NCI-H526 (cell line): ENCODE measurements at regions not wholly inside any gene's neighbourhood (a gene's known extent, or its start where the extent isn't known, plus 50 kb on each side); places are given as distances from the start of the nearest gene placed in this dataset.

Experiments used
- DNase-seq, 2 experiments: peaks; one replicate each; lab custom pipeline; 2025; lab: John Stamatoyannopoulos, UW

- no peak for DNase-seq
These were observed 1866.8 kb downstream of the MRPL39 start for GRCh38 chr21:23740463-23740862.

GRCh38 chr21:23732776-23733175 lies 1874.5 kb downstream of the MRPL39 start:
- no peak for DNase-seq

GRCh38 chr21:23729331-23729730 lies 1878.0 kb downstream of the MRPL39 start:
- DNase-seq: no peak

- peak in 1 of 2 experiments; percentile 0 for DNase-seq
These were observed 1881.7 kb downstream of the MRPL39 start for GRCh38 chr21:23725576-23725975.

GRCh38 chr21:23718446-23719285 lies 1888.6 kb downstream of the MRPL39 start:
- no peak for DNase-seq

- DNase-seq: no peak
These were observed 1895.1 kb downstream of the MRPL39 start for GRCh38 chr21:23712166-23712565.

GRCh38 chr21:23706431-23706830 lies 1900.8 kb downstream of the MRPL39 start:
- no peak for DNase-seq

- DNase-seq: no peak
These were observed 1907.9 kb downstream of the MRPL39 start for GRCh38 chr21:23699402-23699801.

- no peak for DNase-seq
These were observed 1908.7 kb downstream of the MRPL39 start for GRCh38 chr21:23698619-23699018.

GRCh38 chr21:23695443-23695842 lies 1911.8 kb downstream of the MRPL39 start:
- DNase-seq: peak in 1 of 2 experiments; percentile 16

- DNase-seq: no peak
These were observed 1912.9 kb downstream of the MRPL39 start for GRCh38 chr21:23694390-23694789.

- DNase-seq: no peak
These were observed 1917.0 kb downstream of the MRPL39 start for GRCh38 chr21:23690316-23690715.

- no peak for DNase-seq
These were observed 1920.4 kb downstream of the MRPL39 start for GRCh38 chr21:23686737-23687523.

- DNase-seq: no peak
These were observed 1922.8 kb downstream of the MRPL39 start for GRCh38 chr21:23684431-23684830.

GRCh38 chr21:23664193-23664694 lies 1943.0 kb downstream of the MRPL39 start:
- no peak for DNase-seq

- DNase-seq: no peak
These were observed 1946.7 kb downstream of the MRPL39 start for GRCh38 chr21:23660560-23660959.

GRCh38 chr21:23644768-23645167 lies 1962.5 kb downstream of the MRPL39 start:
- no peak for DNase-seq

- DNase-seq: no peak
These were observed 1967.6 kb downstream of the MRPL39 start for GRCh38 chr21:23639721-23640120.

- DNase-seq: no peak
These were observed 1969.1 kb downstream of the MRPL39 start for GRCh38 chr21:23638131-23638695.

GRCh38 chr21:23633447-23633940 lies 1973.8 kb downstream of the MRPL39 start:
- DNase-seq: no peak

GRCh38 chr21:23624281-23624680 lies 1983.0 kb downstream of the MRPL39 start:
- no peak for DNase-seq

- DNase-seq: no peak
These were observed 1994.3 kb downstream of the MRPL39 start for GRCh38 chr21:23613014-23613413.
